ENCODE measurements at regions not wholly inside any gene's neighbourhood (a gene's known extent, or its start where the extent isn't known, plus 50 kb on each side); places are given as distances from the start of the nearest gene placed in this dataset.

DNA sequence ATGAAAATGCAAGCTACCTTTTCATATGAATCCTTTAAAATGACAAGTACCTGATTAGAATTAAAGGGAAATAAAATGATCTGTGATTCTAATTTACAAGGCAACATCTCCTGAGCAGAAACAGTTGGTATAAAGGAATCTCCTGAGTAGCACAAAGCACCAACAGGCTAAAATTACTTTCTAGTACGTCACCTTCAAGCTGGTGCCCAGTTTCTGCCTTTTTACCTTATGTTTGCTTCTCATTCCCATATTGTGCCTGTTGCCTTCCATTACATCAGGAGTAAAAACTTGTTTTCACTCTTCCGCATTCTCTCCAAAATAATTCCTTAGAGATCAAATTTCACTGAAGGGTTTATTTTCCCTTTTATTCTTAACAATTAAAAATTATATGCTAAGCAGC lies 587.1 kb upstream of the KCND2 start:
- Histone ChIP-seq H3K14ac (replicated peaks; ENCODE audit: low read depth, low read length) (no peak overlapping the region), H4K20me1 (ENCODE audit: insufficient read depth, low read length) (no peaks in the 10 kb centered on the region), H3K9ac (ENCODE audit: low read depth, low read length) (no peak overlapping the region), H3K79me1 (ENCODE audit: low read depth in 1 of 2, low read length in 2 of 2) (no peaks in the 10 kb centered on the region), H3K18ac (ENCODE audit: low read depth, low read length) (no peak overlapping the region), H3K56ac (ENCODE audit: extremely low read depth, insufficient read depth, low read length) (no peak overlapping the region), H3K4me1 (ENCODE audit: control insufficient read depth, insufficient read depth, low read length) (no peaks in the 10 kb centered on the region), H4K91ac (ENCODE audit: insufficient read depth, low read depth, low read length) (no peak overlapping the region), H2AK5ac (ENCODE audit: low read depth, low read length) (no peak overlapping the region), H2BK15ac (ENCODE audit: low read depth, low read length) (no peak overlapping the region), H3K9me1 (ENCODE audit: insufficient read depth, low read length) (no peaks in the 10 kb centered on the region), H3K9me3 (ENCODE audit: control insufficient read depth, insufficient read depth, low read length) (peaks cover 2% of the 10 kb centered on the region; the same call in 1 of the 2 replicates), H2AFZ (replicated peaks; ENCODE audit: low read length, poor library complexity) (no peak overlapping the region), H3K4me3 (ENCODE audit: insufficient read depth, low read depth, low read length) (no peak overlapping the region), H4K8ac (ENCODE audit: low read depth in 2 of 2, low read length in 2 of 2) (no peak overlapping the region), H3K27me3 (ENCODE audit: control insufficient read depth, insufficient read depth, low read length) (no peaks in the 10 kb centered on the region), H2BK120ac (ENCODE audit: low read depth, low read length) (0 out of 2 replicates have a peak overlapping the region, but pooled peaks have one; percentile 19), H2BK20ac (ENCODE audit: low read depth, low read length) (no peak overlapping the region), H3K36me3 (ENCODE audit: control insufficient read depth, insufficient read depth, low read length) (no peaks in the 10 kb centered on the region), H3K27ac (ENCODE audit: insufficient read depth, low read length) (no peak overlapping the region), H3K23ac (ENCODE audit: low read depth, low read length) (no peak overlapping the region), H3K4ac (ENCODE audit: low read depth, low read length) (no peak overlapping the region), H3K4me2 (ENCODE audit: low read depth, low read length) (no peak overlapping the region), H4K5ac (ENCODE audit: low read depth, low read length) (no peak overlapping the region), H2BK5ac (ENCODE audit: low read depth, low read length, poor library complexity, severe bottlenecking) (no peak overlapping the region), H2AK9ac (replicated peaks; ENCODE audit: low read depth, low read length, poor library complexity) (no peak overlapping the region)
- POLR2A ChIA-PET (ENCODE audit: unreplicated experiment), result interaction anchor here (0.6 kb wide), 1 partner anchor 640 kb away, joined by 3 read pairs; no protein-coding TSS in a partner anchor
- intact Hi-C loops (cut with micrococcal nuclease), result loop anchor here (10.0 kb wide), 1 partner anchor 589 kb away; the partner anchor contains the start of gene KCND2
- CTCF ChIA-PET, result interaction anchor here (0.6 kb wide), 2 partner anchors 176 to 360 kb away, joined by 3 read pairs; no protein-coding TSS in a partner anchor
- DNase-seq, result no peak
- ATAC-seq (ENCODE audit: low read depth), result no peak
- TF ChIP-seq MAFK (IDR thresholded peaks at IDR 0.05; ENCODE audit: low read depth, low read length) (no peak), CHD1 (IDR thresholded peaks at IDR 0.05; ENCODE audit: low read depth, low read length) (no peak), MAZ (IDR thresholded peaks at IDR 0.05; ENCODE audit: borderline replicate concordance, low read depth, low read length) (no peak), SMC3 (IDR thresholded peaks at IDR 0.05; ENCODE audit: low read depth, low read length) (no peak), RFX5 (IDR thresholded peaks at IDR 0.05; ENCODE audit: low read depth, low read length) (no peak), RAD21 (IDR thresholded peaks at IDR 0.05; ENCODE audit: low read length) (no peak), MXI1 (IDR thresholded peaks at IDR 0.05; ENCODE audit: borderline replicate concordance, low read depth, low read length) (no peak), BHLHE40 (IDR thresholded peaks at IDR 0.05; ENCODE audit: low read depth, low read length) (no peak), POLR2A (IDR thresholded peaks at IDR 0.05; ENCODE audit: low read depth, low read length) (no peak), RCOR1 (IDR thresholded peaks at IDR 0.05; ENCODE audit: insufficient replicate concordance, low read length) (no peak), FOS (IDR thresholded peaks at IDR 0.05; ENCODE audit: low read depth, low read length) (no peak)
- TF ChIP-seq, protein P1, sequence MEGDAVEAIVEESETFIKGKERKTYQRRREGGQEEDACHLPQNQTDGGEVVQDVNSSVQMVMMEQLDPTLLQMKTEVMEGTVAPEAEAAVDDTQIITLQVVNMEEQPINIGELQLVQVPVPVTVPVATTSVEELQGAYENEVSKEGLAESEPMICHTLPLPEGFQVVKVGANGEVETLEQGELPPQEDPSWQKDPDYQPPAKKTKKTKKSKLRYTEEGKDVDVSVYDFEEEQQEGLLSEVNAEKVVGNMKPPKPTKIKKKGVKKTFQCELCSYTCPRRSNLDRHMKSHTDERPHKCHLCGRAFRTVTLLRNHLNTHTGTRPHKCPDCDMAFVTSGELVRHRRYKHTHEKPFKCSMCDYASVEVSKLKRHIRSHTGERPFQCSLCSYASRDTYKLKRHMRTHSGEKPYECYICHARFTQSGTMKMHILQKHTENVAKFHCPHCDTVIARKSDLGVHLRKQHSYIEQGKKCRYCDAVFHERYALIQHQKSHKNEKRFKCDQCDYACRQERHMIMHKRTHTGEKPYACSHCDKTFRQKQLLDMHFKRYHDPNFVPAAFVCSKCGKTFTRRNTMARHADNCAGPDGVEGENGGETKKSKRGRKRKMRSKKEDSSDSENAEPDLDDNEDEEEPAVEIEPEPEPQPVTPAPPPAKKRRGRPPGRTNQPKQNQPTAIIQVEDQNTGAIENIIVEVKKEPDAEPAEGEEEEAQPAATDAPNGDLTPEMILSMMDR (conservative IDR thresholded peaks at IDR 0.05; ENCODE audit: low read depth, low read length), result no peak
- TF ChIP-seq, protein P2, sequence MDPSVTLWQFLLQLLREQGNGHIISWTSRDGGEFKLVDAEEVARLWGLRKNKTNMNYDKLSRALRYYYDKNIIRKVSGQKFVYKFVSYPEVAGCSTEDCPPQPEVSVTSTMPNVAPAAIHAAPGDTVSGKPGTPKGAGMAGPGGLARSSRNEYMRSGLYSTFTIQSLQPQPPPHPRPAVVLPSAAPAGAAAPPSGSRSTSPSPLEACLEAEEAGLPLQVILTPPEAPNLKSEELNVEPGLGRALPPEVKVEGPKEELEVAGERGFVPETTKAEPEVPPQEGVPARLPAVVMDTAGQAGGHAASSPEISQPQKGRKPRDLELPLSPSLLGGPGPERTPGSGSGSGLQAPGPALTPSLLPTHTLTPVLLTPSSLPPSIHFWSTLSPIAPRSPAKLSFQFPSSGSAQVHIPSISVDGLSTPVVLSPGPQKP (IDR thresholded peaks at IDR 0.05; ENCODE audit: borderline replicate concordance, low read depth, low read length), result no peak
- in situ Hi-C loops (cut with MboI; ENCODE audit: low sequenced_read_pairs), result no loop called here
- dilution Hi-C loops (cut with HindIII; ENCODE audit: low sequenced_read_pairs, unreplicated experiment), result no loop called here
- no TSS peak for BruUV-seq (replicated peaks)
- no CpG with 5 or more reads among the region's 2 CpGs for WGBS, 2 experiments (ENCODE audit: extremely low coverage in 2 of 2, insufficient read length in 1 of 2)

Measured in IMR-90 (cell line).